GM12891 (cell line): ENCODE measurements at regions not wholly inside any gene's neighbourhood (a gene's known extent, or its start where the extent isn't known, plus 50 kb on each side); places are given as distances from the start of the nearest gene placed in this dataset.

Experiments
- POLR2A ChIP-seq: IDR thresholded peaks from 2 replicates; pipeline ENCODE4 v1.6.1; 2011; ENCODE audit warnings: low read depth, low read length, control low read depth
- POLR2AphosphoS5 ChIP-seq: IDR thresholded peaks from 2 replicates; pipeline ENCODE4 v1.6.1; 2011; ENCODE audit warnings: low read depth, low read length, control low read depth
- SPI1 ChIP-seq: IDR thresholded peaks from 2 replicates; pipeline ENCODE4 v1.6.1; 2011; ENCODE audit warnings: low read depth, low read length, control low read depth
- TAF1 ChIP-seq: IDR thresholded peaks from 2 replicates; pipeline ENCODE4 v1.6.1; 2011; ENCODE audit warnings: low read depth, low read length, control low read depth

- no peak for TF ChIP-seq TAF1
- TF ChIP-seq POLR2A = no peak
- TF ChIP-seq POLR2AphosphoS5 = no peak
- no peak for TF ChIP-seq SPI1
These were observed 208.3 kb upstream of the AMOT start for GRCh38 chrX:113048896-113049295.
